K562 (cell line): ENCODE measurements at regions not wholly inside any gene's neighbourhood (a gene's known extent, or its start where the extent isn't known, plus 50 kb on each side); places are given as distances from the start of the nearest gene placed in this dataset.
A peak's percentile ranks its signal among the peaks of the same experiment; 100 is the strongest.

Experiments used
- CCAR2 ChIP-seq: fragments of 200-400 bp; formaldehyde crosslinking; IDR thresholded peaks from 2 replicates; pipeline ENCODE4 v1.6.1; 2017; ENCODE audit warnings: mild to moderate bottlenecking, low read depth, low read length
- CEBPB ChIP-seq: fragments of 450-650 bp; IDR thresholded peaks from 2 replicates; pipeline ENCODE4 v1.6.1; 2016; ENCODE audit warnings: missing genetic modification characterization, missing compliant biosample characterization
- HNRNPL ChIP-seq: fragments of 200-400 bp; formaldehyde crosslinking; IDR thresholded peaks from 2 replicates; pipeline ENCODE4 v1.6.1; 2017; ENCODE audit warnings: low read depth, mild to moderate bottlenecking, low read length
- MAZ ChIP-seq, 2 experiments: fragments of 450-650 bp in 1 of 2; sonication (generic) in 1 of 2; formaldehyde crosslinking; IDR thresholded peaks in 1 of 2; conservative IDR thresholded peaks in 1 of 2; 2 replicates each; pipeline versions ENCODE4 v1.4.0 to v1.5.0; 2020; ENCODE audit warnings: mild to moderate bottlenecking in 1 of 2, missing genetic modification reagents in 1 of 2
- MIER1 ChIP-seq: fragments of 450-650 bp; IDR thresholded peaks from 2 replicates; pipeline ENCODE4 v1.6.1; 2016; ENCODE audit warnings: antibody characterized with exemption, mild to moderate bottlenecking, low read depth
- MYBL2 ChIP-seq, 2 experiments: fragments of 450-650 bp in 1 of 2; sonication (generic) in 1 of 2; formaldehyde crosslinking in 1 of 2; IDR thresholded peaks; 2 replicates each; pipeline versions ENCODE4 v1.6.1 to v1.8.1; 2017 to 2022; ENCODE audit warnings: borderline replicate concordance in 1 of 2, inconsistent platforms in 1 of 2, low read depth in 1 of 2, mild to moderate bottlenecking in 1 of 2, missing genetic modification reagents in 1 of 2, moderate library complexity in 1 of 2
- NCOA2 ChIP-seq, 2 experiments: fragments of 450-650 bp; IDR thresholded peaks; 2 replicates each; pipeline ENCODE4 v1.6.1; 2018; ENCODE audit warnings: mild to moderate bottlenecking in 2 of 2, moderate library complexity in 1 of 2; ENCODE audit not compliant: partially characterized antibody in 2 of 2
- PRMT5 ChIP-seq: sonication (generic); formaldehyde crosslinking; IDR thresholded peaks from 2 replicates; pipeline ENCODE4 v1.5.0; 2020; ENCODE audit warnings: missing genetic modification reagents
- SAP30 ChIP-seq: fragments of 200-600 bp; sonication (generic); IDR thresholded peaks from 2 replicates; pipeline ENCODE4 v1.6.1; 2012; ENCODE audit warnings: borderline replicate concordance, low read depth, mild to moderate bottlenecking, moderate library complexity, low read length, control low read depth, inconsistent platforms; ENCODE audit not compliant: insufficient read depth, poor library complexity, severe bottlenecking
- SLC30A9 ChIP-seq: fragments of 250-450 bp; sonication (Bioruptor Pico); IDR thresholded peaks from 2 replicates; pipeline ENCODE4 v1.8.0; 2022; ENCODE audit warnings: mild to moderate bottlenecking, moderate library complexity
- TAF15 ChIP-seq: fragments of 200-400 bp; formaldehyde crosslinking; IDR thresholded peaks from 2 replicates; pipeline ENCODE4 v1.6.1; 2017; ENCODE audit warnings: mild to moderate bottlenecking, low read depth, low read length, moderate library complexity
- TGIF2 ChIP-seq: sonication (generic); formaldehyde crosslinking; IDR thresholded peaks from 2 replicates; pipeline ENCODE4 v1.8.1; 2022; ENCODE audit warnings: mild to moderate bottlenecking, missing genetic modification reagents, moderate library complexity
- U2AF2 ChIP-seq: fragments of 200-400 bp; formaldehyde crosslinking; optimal IDR thresholded peaks from 2 replicates; pipeline ENCODE3; 2017; ENCODE audit warnings: low read depth, mild to moderate bottlenecking, low read length
- ZNF12 ChIP-seq: sonication (generic); formaldehyde crosslinking; IDR thresholded peaks from 2 replicates; pipeline ENCODE4 v1.4.0; 2020; ENCODE audit warnings: mild to moderate bottlenecking, missing genetic modification reagents
- TF ChIP-seq, protein P1 (sequence below), 2 experiments: IDR thresholded peaks in 1 of 2; conservative IDR thresholded peaks in 1 of 2; 2 replicates each; pipeline ENCODE4 v1.6.1; 2016; ENCODE audit warnings: low read depth in 2 of 2, mild to moderate bottlenecking in 1 of 2, missing compliant biosample characterization in 1 of 2, missing genetic modification characterization in 1 of 2, moderate library complexity in 1 of 2
- TF ChIP-seq, protein P2 (sequence below): sonication (generic); formaldehyde crosslinking; IDR thresholded peaks from 2 replicates; pipeline ENCODE4 v1.8.0; 2023; ENCODE audit warnings: mild to moderate bottlenecking, missing genetic modification reagents
- TF ChIP-seq, protein P3 (sequence below), 2 experiments: fragments of 450-650 bp; IDR thresholded peaks; 2 replicates each; pipeline ENCODE4 v1.6.1; 2018; ENCODE audit warnings: mild to moderate bottlenecking in 2 of 2, low read depth in 1 of 2; ENCODE audit not compliant: partially characterized antibody in 2 of 2

GRCh38 chr17:34706029-34706428 is 126.6 kb downstream of the TMEM132E start (continued):
- TF ChIP-seq MYBL2 (IDR thresholded peaks at IDR 0.05; ENCODE audit: low read depth) (no peak), MYBL2 (CRISPR knock-in tag; IDR thresholded peaks at IDR 0.05; ENCODE audit: borderline replicate concordance) (no peak), HNRNPL (no peak), PRMT5 (CRISPR knock-in tag) (peak; percentile 78; the same call in 1 of the 2 replicates), U2AF2 (no peak), TAF15 (no peak), SAP30 (no peak), CEBPB (tag) (no peak), NCOA2 (IDR thresholded peaks at IDR 0.05; ENCODE audit: partially characterized antibody in 2 of 2) (no peak), TGIF2 (CRISPR knock-in tag) (no peak), CCAR2 (no peak), ZNF12 (no peak), SLC30A9 (CRISPR knock-in tag) (no peak), MAZ (CRISPR knock-in tag; conservative IDR thresholded peaks at IDR 0.05 in 1 of 2, IDR thresholded peaks at IDR 0.05 in 1 of 2) (0 out of 4 replicates have a peak, but pooled peaks of 1 of the 2 experiments have one; percentile 21), MIER1 (peak; percentile 91)
- TF ChIP-seq, protein P1, sequence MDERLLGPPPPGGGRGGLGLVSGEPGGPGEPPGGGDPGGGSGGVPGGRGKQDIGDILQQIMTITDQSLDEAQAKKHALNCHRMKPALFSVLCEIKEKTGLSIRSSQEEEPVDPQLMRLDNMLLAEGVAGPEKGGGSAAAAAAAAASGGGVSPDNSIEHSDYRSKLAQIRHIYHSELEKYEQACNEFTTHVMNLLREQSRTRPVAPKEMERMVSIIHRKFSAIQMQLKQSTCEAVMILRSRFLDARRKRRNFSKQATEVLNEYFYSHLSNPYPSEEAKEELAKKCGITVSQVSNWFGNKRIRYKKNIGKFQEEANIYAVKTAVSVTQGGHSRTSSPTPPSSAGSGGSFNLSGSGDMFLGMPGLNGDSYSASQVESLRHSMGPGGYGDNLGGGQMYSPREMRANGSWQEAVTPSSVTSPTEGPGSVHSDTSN (CRISPR knock-in tag; IDR thresholded peaks at IDR 0.05; ENCODE audit: low read depth): no peak
- TF ChIP-seq, protein P1 (tag; conservative IDR thresholded peaks at IDR 0.05; ENCODE audit: low read depth): no peak
- TF ChIP-seq, protein P2, sequence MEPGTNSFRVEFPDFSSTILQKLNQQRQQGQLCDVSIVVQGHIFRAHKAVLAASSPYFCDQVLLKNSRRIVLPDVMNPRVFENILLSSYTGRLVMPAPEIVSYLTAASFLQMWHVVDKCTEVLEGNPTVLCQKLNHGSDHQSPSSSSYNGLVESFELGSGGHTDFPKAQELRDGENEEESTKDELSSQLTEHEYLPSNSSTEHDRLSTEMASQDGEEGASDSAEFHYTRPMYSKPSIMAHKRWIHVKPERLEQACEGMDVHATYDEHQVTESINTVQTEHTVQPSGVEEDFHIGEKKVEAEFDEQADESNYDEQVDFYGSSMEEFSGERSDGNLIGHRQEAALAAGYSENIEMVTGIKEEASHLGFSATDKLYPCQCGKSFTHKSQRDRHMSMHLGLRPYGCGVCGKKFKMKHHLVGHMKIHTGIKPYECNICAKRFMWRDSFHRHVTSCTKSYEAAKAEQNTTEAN (CRISPR knock-in tag): no peak
- TF ChIP-seq, protein P3, sequence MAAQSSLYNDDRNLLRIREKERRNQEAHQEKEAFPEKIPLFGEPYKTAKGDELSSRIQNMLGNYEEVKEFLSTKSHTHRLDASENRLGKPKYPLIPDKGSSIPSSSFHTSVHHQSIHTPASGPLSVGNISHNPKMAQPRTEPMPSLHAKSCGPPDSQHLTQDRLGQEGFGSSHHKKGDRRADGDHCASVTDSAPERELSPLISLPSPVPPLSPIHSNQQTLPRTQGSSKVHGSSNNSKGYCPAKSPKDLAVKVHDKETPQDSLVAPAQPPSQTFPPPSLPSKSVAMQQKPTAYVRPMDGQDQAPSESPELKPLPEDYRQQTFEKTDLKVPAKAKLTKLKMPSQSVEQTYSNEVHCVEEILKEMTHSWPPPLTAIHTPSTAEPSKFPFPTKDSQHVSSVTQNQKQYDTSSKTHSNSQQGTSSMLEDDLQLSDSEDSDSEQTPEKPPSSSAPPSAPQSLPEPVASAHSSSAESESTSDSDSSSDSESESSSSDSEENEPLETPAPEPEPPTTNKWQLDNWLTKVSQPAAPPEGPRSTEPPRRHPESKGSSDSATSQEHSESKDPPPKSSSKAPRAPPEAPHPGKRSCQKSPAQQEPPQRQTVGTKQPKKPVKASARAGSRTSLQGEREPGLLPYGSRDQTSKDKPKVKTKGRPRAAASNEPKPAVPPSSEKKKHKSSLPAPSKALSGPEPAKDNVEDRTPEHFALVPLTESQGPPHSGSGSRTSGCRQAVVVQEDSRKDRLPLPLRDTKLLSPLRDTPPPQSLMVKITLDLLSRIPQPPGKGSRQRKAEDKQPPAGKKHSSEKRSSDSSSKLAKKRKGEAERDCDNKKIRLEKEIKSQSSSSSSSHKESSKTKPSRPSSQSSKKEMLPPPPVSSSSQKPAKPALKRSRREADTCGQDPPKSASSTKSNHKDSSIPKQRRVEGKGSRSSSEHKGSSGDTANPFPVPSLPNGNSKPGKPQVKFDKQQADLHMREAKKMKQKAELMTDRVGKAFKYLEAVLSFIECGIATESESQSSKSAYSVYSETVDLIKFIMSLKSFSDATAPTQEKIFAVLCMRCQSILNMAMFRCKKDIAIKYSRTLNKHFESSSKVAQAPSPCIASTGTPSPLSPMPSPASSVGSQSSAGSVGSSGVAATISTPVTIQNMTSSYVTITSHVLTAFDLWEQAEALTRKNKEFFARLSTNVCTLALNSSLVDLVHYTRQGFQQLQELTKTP (IDR thresholded peaks at IDR 0.05; ENCODE audit: low read depth in 1 of 2, partially characterized antibody in 2 of 2): peak in 1 of 2 experiments; percentile 56
